22Rv1 (cell line): ENCODE measurements at regions not wholly inside any gene's neighbourhood (a gene's known extent, or its start where the extent isn't known, plus 50 kb on each side); places are given as distances from the start of the nearest gene placed in this dataset.

Source experiments
- ZFX ChIP-seq: fragments of 450-650 bp; IDR thresholded peaks from 2 replicates; pipeline ENCODE4 v1.6.1; 2017; ENCODE audit warnings: antibody characterized with exemption, borderline replicate concordance
- TF ChIP-seq, protein P1 (sequence below): fragments of 450-650 bp; IDR thresholded peaks from 2 replicates; pipeline ENCODE4 v1.5.1; 2017; ENCODE audit warnings: mild to moderate bottlenecking

DNA sequence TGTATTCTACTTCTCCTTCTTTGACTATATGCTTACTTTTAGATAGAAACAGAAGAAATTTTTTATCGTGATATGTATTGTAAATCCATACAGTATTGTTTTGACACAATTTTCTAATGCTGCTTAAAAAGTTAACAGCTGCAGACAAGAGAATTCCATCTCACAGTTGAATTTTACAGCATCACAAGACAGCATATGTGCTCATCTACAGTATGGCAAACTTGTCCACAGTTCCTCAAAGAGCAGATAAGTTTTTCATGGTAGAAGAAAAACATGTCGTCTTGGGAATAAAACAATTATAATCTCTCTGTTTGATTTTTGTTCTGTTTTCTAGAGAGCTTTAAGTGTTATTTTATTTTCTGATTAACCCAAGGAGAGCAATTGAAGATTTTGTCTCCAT lies 438.5 kb upstream of the NUDT12 start:
- TF ChIP-seq, protein P1, sequence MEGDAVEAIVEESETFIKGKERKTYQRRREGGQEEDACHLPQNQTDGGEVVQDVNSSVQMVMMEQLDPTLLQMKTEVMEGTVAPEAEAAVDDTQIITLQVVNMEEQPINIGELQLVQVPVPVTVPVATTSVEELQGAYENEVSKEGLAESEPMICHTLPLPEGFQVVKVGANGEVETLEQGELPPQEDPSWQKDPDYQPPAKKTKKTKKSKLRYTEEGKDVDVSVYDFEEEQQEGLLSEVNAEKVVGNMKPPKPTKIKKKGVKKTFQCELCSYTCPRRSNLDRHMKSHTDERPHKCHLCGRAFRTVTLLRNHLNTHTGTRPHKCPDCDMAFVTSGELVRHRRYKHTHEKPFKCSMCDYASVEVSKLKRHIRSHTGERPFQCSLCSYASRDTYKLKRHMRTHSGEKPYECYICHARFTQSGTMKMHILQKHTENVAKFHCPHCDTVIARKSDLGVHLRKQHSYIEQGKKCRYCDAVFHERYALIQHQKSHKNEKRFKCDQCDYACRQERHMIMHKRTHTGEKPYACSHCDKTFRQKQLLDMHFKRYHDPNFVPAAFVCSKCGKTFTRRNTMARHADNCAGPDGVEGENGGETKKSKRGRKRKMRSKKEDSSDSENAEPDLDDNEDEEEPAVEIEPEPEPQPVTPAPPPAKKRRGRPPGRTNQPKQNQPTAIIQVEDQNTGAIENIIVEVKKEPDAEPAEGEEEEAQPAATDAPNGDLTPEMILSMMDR: no peak
- TF ChIP-seq ZFX: no peak
